Osteocyte (in vitro differentiated cells): ENCODE measurements at regions not wholly inside any gene's neighbourhood (a gene's known extent, or its start where the extent isn't known, plus 50 kb on each side); places are given as distances from the start of the nearest gene placed in this dataset.

Experiments used
- DNase-seq: peaks from one replicate; pipeline ENCODE4 v3.0.0; 2021; ENCODE audit warnings: mixed read lengths; ENCODE audit not compliant: unreplicated experiment; ENCODE audit errors: extremely low spot score
- H3K27ac Mint-ChIP-seq: one replicate; pipeline ENCODE4 v1.8.0; 2021; ENCODE audit warnings: mild to moderate bottlenecking, mixed read lengths; ENCODE audit not compliant: unreplicated experiment
- H3K27me3 Mint-ChIP-seq: one replicate; pipeline ENCODE4 v1.8.0; 2021; ENCODE audit warnings: mixed read lengths; ENCODE audit not compliant: unreplicated experiment
- H3K36me3 Mint-ChIP-seq: one replicate; pipeline ENCODE4 v1.8.0; 2021; ENCODE audit warnings: mixed read lengths; ENCODE audit not compliant: unreplicated experiment
- H3K4me1 Mint-ChIP-seq: one replicate; pipeline ENCODE4 v1.8.0; 2021; ENCODE audit warnings: mixed read lengths; ENCODE audit not compliant: unreplicated experiment
- H3K4me3 Mint-ChIP-seq: one replicate; pipeline ENCODE4 v1.8.0; 2021; ENCODE audit warnings: mild to moderate bottlenecking, moderate library complexity, mixed read lengths; ENCODE audit not compliant: unreplicated experiment
- H3K9me3 Mint-ChIP-seq: one replicate; pipeline ENCODE4 v1.8.0; 2021; ENCODE audit warnings: mixed read lengths; ENCODE audit not compliant: unreplicated experiment
- CTCF ChIP-seq: fragments of 200-600 bp; sonication (generic); IDR thresholded peaks from 2 replicates; pipeline ENCODE4 v1.5.0; 2021; ENCODE audit warnings: antibody characterized with exemption, mild to moderate bottlenecking, moderate library complexity

DNA sequence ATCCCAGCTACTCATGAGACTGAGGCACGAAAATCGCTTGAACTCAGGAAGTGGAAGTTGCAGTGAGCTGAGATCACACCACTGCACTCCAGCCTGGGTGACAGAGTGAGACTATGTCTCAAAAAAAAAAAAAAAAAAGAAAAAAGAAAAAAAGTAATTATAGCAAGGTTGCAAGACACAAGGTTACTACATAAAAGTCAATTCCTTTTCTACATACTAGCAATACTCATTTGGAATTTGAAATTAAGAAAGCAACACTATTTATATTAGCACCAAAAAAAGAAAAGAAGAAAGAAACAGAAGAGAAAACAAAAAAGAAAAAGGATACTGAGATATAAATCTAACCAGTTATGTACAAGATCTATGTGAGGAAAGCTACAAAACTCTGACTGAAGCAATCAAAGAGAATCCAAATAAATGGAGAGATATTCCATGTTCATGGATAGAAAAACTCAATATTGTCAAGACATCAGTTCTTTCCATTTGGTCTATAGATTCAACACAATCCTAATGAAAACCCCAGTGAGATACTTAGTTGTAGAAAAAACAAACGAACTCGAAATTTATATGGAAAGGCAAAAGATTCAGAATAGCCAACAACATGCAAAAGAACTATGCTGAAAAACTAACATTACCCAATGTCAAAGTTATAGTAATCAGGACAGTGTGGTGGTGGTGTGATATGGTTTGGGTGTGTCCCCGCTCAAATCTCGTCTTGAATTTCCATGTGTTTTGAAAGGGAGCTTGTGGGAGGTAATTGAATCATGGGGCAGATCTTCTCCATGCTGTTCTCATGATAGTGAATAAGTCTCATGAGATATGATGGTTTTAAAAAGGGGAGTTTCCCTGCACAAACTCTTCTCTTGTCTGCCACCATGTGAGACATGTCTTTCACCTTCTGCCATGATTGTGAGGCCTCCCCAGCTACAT, 73.3 kb downstream of the GPX5 start:
- no peaks in the 10 kb centered on the region for H3K9me3 Mint-ChIP-seq
- TF ChIP-seq CTCF: no peak
- peaks cover 5% of the 10 kb centered on the region for H3K4me1 Mint-ChIP-seq
- no peak overlapping the region for H3K4me3 Mint-ChIP-seq
- no peaks in the 10 kb centered on the region for H3K36me3 Mint-ChIP-seq
- DNase-seq: no peak
- H3K27ac Mint-ChIP-seq: no peak overlapping the region
- peaks cover 22% of the 10 kb centered on the region for H3K27me3 Mint-ChIP-seq

DNA sequence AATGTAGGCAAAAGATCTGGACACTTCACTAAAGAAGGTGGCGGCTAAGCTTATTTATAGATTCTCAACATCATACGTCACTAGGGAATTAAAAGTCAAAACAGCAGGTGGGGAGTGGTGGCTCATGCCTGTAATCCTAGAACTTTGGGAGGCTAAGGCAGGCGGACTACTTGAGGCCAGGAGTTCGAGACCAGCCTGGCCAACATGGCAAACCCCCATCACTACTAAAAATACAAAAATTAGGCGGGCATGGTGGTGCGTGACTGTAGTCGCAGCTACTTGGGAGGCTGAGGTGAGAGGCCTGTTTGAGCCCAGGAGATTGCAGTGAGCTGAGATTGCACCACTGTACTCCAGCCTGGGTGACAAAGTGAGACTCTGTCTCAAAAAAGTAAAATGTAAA, 74.6 kb downstream of the GPX5 start:
- peaks cover 5% of the 10 kb centered on the region for H3K4me1 Mint-ChIP-seq
- H3K27ac Mint-ChIP-seq: no peak overlapping the region
- peaks cover 22% of the 10 kb centered on the region for H3K27me3 Mint-ChIP-seq
- no peaks in the 10 kb centered on the region for H3K9me3 Mint-ChIP-seq
- H3K36me3 Mint-ChIP-seq: no peaks in the 10 kb centered on the region
- DNase-seq: no peak
- TF ChIP-seq CTCF: no peak
- no peak overlapping the region for H3K4me3 Mint-ChIP-seq

DNA sequence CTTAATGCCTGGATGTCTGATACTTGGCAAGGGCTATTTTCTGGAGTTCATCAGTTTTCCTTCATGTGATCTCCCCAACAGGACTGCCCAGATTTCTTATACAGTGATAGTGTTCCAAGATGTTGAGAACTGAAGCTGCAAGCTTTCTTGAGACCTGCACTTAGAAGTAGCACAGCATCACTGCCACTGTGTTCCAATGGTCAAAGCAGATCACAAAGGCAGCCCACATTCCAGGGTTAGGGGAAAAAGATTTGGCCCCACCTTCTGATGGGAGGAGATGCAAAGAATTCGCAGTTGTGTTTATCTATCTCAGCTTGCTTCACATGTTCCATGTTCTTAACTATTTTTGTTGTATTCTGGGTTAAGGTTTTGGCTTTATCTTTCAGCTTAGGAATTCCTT, 78.2 kb downstream of the GPX5 start:
- peaks cover 23% of the 10 kb centered on the region for H3K27me3 Mint-ChIP-seq
- H3K4me1 Mint-ChIP-seq: peaks cover 5% of the 10 kb centered on the region
- no peak for DNase-seq
- H3K36me3 Mint-ChIP-seq: no peaks in the 10 kb centered on the region
- no peak overlapping the region for H3K4me3 Mint-ChIP-seq
- no peaks in the 10 kb centered on the region for H3K9me3 Mint-ChIP-seq
- H3K27ac Mint-ChIP-seq: no peak overlapping the region
- TF ChIP-seq CTCF: no peak

DNA sequence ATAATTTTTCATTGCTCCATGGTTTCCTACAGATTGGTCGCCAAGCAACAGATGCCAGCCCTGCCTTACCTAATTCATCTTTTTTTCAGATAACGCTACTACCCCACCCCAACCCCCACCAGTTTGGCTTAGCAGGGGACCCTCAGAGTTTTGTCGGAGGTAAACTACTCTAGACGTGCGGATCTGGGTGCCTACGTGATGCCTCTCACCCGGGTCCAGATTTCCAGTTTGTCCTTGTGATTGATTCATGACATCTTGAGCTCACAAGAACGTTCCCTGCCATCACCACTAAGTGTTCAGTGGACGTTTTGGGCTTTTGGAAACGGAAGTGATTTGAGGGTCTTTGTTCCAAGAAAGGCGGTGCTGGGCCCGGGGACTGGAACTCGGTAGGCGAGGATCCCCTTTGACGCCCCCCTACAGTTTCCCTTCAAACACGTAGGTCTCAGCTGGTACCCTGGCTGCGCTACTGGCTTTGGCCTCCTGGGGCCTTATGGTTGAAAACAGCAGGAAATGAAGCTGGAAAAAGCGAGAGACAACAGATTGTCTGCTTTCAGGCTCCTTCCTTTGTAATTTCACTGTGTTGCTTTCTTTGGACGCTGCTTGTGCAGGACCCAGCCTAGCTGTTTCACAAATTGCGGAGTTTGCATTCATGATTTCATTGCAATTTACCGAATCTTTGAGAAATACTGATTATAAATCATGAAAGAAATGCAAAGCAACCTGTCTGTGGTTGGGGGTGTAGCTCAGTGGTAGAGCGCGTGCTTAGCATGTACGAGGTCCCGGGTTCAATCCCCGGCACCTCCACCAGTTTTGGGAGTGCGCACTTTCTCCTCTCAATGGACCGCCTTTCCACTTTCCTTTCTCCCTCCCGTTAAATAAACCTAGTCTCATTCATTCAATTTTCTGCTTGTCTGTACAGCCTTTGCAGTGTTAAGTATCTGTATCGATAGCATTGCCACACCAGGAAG, 81.0 kb downstream of the GPX5 start:
- Mint-ChIP-seq H3K4me1 (peaks cover 5% of the 10 kb centered on the region), H3K9me3 (no peaks in the 10 kb centered on the region), H3K4me3 (peak overlapping the region; percentile 65), H3K27ac (peak overlapping the region; percentile 34), H3K27me3 (peaks cover 26% of the 10 kb centered on the region), H3K36me3 (no peaks in the 10 kb centered on the region)
- DNase-seq: peak; percentile 83
- TF ChIP-seq CTCF: peak; percentile 31

- Mint-ChIP-seq H3K36me3 (no peaks in the 10 kb centered on the region), H3K9me3 (no peaks in the 10 kb centered on the region), H3K4me3 (no peak overlapping the region), H3K27ac (no peak overlapping the region), H3K27me3 (peaks cover 26% of the 10 kb centered on the region), H3K4me1 (peaks cover 5% of the 10 kb centered on the region)
- no peak for TF ChIP-seq CTCF
- no peak for DNase-seq
Observed at GRCh38 chr6:28607990-28608389, 82.3 kb downstream of the GPX5 start.
